NCI-H146 treated with DMSO at 0.1 percent for 48 hours (cell line): ENCODE measurements at regions not wholly inside any gene's neighbourhood (a gene's known extent, or its start where the extent isn't known, plus 50 kb on each side); places are given as distances from the start of the nearest gene placed in this dataset.
"Not testable (repeated sequence)": the region's sequence is repeated elsewhere in the genome, so short reads cannot be mapped to it uniquely, and the experiment has no call there.

Source experiments
- DNase-seq: peaks from one replicate; lab custom pipeline; 2025; ENCODE audit not compliant: unreplicated experiment; lab: John Stamatoyannopoulos, UW

GRCh38 chr17:20896153-20896649, 146.6 kb downstream of the USP22 start:
- no peak for DNase-seq

GRCh38 chr17:20898726-20899125, 144.1 kb downstream of the USP22 start:
- DNase-seq, result not testable (repeated sequence)

DNA sequence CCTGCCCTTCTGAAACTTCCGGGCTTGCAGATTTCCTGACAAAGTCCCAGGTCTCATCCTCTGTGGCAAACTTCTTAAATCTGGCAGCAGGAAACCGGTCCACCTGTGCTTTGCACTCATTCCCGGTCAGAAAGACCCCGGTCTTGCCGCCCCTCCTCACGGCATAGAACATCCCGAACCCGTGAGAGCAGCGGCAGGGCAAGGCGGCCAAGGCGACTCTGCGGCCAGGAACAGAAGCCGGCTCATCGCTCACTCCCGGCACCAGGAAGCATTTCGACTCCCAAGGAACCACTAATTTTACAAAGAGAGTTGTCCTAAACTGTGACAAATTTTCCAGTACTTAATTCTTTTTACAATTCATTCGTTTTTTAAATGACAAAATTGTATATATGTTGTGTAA, 140.3 kb downstream of the USP22 start:
- not testable (repeated sequence) for DNase-seq

GRCh38 chr17:20903549-20903948, 139.3 kb downstream of the USP22 start:
- DNase-seq, result not testable (repeated sequence)

- DNase-seq, result no peak
These were observed 134.2 kb downstream of the USP22 start for GRCh38 chr17:20908313-20909267.

DNA sequence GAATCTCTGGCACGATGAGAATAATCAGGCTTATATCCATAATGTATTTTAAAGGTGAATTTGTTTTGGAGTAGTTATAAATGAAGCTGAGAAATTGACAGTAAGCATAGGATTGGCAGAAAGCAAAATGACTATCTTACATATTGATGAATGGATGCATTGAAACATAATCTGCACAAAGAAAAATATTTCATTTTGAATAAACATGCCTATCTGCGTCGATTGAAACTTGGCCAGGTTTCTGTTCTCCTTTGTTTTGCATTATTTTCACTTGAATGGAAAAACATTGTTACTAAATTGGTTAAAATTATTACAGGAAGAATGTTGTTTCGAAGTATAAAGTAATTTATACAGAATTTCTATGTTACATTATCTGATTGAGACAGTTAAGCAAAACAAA, 128.2 kb downstream of the USP22 start:
- no peak for DNase-seq

DNA sequence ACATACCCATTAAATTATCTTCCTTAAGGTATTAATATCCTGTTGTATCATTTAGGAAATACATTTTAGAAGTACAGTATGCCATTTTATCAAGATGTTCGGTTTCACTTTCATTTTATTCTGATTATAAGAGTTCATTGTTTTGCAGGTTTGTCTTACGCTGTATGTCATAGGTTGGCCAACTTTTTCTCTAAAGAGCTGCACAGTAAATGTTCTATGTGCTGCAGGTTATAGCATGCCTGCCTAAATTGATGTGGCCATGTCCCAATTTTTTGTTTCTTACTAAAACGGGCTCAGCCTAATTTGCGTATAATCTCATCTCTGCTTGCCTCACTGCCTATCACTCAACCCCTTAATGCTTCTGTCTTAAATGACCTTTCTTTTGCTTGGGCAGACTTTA, 126.4 kb downstream of the USP22 start:
- DNase-seq, result no peak

- not testable (repeated sequence) for DNase-seq
These were observed 125.1 kb downstream of the USP22 start for GRCh38 chr17:20917610-20918306.

DNA sequence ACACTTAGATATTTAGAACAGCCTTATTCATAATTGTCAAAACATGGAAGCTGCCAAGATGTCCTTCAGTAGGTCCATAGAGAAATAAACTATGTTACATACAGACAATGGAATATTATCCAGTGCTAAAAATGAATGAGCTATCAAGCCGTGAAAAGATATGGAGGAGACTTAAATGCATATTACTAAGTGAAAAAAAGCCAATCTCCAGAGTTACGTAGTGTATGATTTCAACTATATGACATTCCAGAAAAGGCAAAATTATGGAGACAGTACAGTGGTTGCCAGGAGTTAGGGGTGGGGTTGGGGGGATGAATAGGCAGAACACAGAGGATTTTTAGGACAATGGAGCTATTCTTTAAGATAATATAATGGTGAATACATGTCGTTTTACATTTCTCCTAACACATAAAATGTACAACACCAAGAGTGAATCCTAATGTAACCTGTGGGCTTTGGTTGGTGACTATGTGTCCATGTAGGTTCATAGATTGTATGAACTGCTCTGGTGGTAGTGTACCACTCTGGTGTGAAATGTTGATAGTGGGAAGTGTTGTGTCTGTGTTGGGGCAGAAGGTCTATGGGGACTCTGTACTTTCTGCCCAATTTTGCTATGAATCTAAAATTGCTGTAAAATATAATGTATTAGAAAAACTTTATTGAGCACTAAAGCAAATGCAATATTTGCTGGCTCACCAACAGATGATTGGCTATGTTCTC, 122.6 kb downstream of the USP22 start:
- DNase-seq, result no peak

GRCh38 chr17:20920815-20921199, 122.0 kb downstream of the USP22 start:
- no peak for DNase-seq

- DNase-seq, result no peak
These were observed 120.6 kb downstream of the USP22 start for GRCh38 chr17:20922128-20922670.

GRCh38 chr17:20924306-20924705, 118.5 kb downstream of the USP22 start:
- DNase-seq, result no peak

- no peak for DNase-seq
These were observed 117.7 kb downstream of the USP22 start for GRCh38 chr17:20925091-20925490.

DNA sequence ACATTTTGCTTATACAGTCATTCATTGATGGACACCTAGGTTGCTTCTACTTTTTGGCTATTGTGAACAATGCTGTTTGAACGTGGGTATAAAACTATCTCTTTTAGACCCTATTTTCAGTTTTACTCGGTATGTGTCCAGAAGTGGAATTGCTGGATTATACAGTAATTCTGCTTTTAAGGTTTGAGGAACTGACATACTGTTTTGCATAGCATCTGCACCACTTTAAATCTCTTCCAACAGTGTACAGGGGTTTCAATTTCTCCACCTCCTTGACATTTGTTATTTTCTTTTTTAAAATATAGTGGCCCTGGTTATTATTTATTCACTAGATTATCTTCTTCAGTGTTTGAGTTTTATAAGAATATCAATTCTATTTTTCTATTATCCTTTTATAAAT, 116.9 kb downstream of the USP22 start:
- DNase-seq, result no peak

- DNase-seq, result no peak
These were observed 116.3 kb downstream of the USP22 start for GRCh38 chr17:20926532-20926931.

- no peak for DNase-seq
These were observed 115.4 kb downstream of the USP22 start for GRCh38 chr17:20927308-20927977.

DNA sequence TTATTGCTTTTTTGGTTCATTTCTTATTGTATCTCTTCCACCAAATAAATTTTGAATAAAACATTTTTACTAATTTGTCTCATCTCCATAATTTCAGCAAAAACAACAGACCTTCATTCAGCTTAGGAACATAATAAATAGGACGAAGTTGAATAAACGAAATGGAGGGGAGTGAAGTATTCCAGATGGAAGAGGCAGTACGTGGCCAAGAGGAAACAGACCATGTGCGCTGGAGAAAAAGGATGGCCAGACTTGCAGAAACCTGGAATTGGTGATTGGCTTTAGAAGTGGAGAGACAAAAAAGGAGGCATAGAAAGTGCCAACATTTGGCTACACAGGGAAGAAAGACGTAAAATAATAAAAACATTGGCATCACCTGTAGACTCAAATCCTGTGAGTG, 113.5 kb downstream of the USP22 start:
- DNase-seq, result no peak

GRCh38 chr17:20930081-20930760, 112.6 kb downstream of the USP22 start:
- no peak for DNase-seq

- DNase-seq, result not testable (repeated sequence)
These were observed 109.8 kb downstream of the USP22 start for GRCh38 chr17:20933040-20933439.

- DNase-seq, result no peak
These were observed 108.5 kb downstream of the USP22 start for GRCh38 chr17:20934288-20934687.
